ENCODE measurements at regions not wholly inside any gene's neighbourhood (a gene's known extent, or its start where the extent isn't known, plus 50 kb on each side); places are given as distances from the start of the nearest gene placed in this dataset.

DNA sequence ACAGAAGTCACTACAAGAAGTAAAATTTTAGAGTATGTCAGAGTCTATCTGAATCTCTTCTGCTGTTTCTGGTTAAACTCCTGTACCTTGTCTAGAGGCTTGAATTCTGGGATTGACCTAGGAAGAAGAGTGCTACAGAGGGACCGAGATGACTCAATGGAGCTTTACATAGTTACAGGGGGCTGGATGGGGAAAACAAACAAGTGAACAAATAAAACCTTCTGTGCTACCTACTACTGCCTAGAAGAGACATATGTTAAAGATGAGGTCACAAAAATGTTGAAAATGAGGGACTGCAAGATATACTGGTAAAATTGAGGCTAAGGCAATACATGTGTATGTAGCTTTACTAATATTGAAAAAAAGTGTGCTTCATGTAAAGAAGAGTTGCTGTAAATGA, 265.4 kb upstream of the TFPI start:
- TF ChIP-seq POLR2A (IDR thresholded peaks at IDR 0.05) (no peak), POLR2AphosphoS5 (IDR thresholded peaks at IDR 0.05) (no peak)
